K562 (cell line): ENCODE measurements at regions not wholly inside any gene's neighbourhood (a gene's known extent, or its start where the extent isn't known, plus 50 kb on each side); places are given as distances from the start of the nearest gene placed in this dataset.

Experiments used
- ATAC-seq: fragments of 200-7000 bp; cut with Tn5 transposase; 3 replicates; pipeline ENCODE4 v1.9.1; 2020; ENCODE audit warnings: moderate library complexity
- BruUV-seq: library from RNA; stranded (reverse); fragments of 400-500 nt; replicated peaks from 2 replicates; lab custom pipeline; 2021; lab: Mats Ljungman, UMichigan
- CTCF ChIA-PET: fragments of 300-600 bp; formaldehyde crosslinking; extraction: SDS; loops from one replicate; lab custom pipeline; 2021; ENCODE audit warnings: low intra/inter-chr PET ratio; lab: Yijun Ruan, JAX
- POLR2A ChIA-PET: fragments of 300-600, 350-650 bp; sonication (Branson Sonifier 250); formaldehyde crosslinking; extraction: SDS; loops from one replicate; lab custom pipeline; 2021; ENCODE audit warnings: antibody characterized with exemption, inconsistent platforms; lab: Yijun Ruan, JAX
- DNase-seq, 4 experiments: peaks; one replicate each; pipeline versions ENCODE4 v3.0.0 to v3.0.0-alpha.2; 2011 to 2018; ENCODE audit warnings: low spot score in 3 of 4, mixed read lengths in 3 of 4; ENCODE audit errors: extremely low read depth in 1 of 4
- FAIRE-seq: peaks from 2 replicates; lab custom pipeline; 2011; peaks lifted over from hg19 to GRCh38; lab: Jason Lieb, UNC
- H2AFZ ChIP-seq: 2 replicates; pipeline ENCODE4 v1.6.0; 2011; ENCODE audit warnings: low read depth, low read length, control low read depth, inconsistent platforms
- H3K27ac ChIP-seq: fragments of 200-600 bp; 3 replicates; pipeline ENCODE4 v1.8.0; 2011; ENCODE audit warnings: low read depth, mild to moderate bottlenecking, control low read depth, inconsistent platforms, low read length, moderate library complexity, mixed read lengths; ENCODE audit errors: extremely low read depth
- H3K27me3 ChIP-seq, 2 experiments: fragments of 300-600 bp in 1 of 2; 2 replicates in 1 of 2; 3 replicates in 1 of 2; pipeline versions ENCODE4 v1.6.0 to v1.8.0; 2011; ENCODE audit warnings: inconsistent platforms in 2 of 2, low read length in 2 of 2, mild to moderate bottlenecking in 1 of 2, mixed read lengths in 1 of 2, moderate library complexity in 1 of 2; ENCODE audit not compliant: control insufficient read depth in 2 of 2, insufficient read depth in 2 of 2
- H3K36me3 ChIP-seq: fragments of 300-600 bp; 3 replicates; pipeline ENCODE4 v1.8.0; 2011; ENCODE audit warnings: mild to moderate bottlenecking, low read length, inconsistent platforms; ENCODE audit not compliant: control insufficient read depth, insufficient read depth
- H3K4me1 ChIP-seq, 2 experiments: fragments of 200-600 bp in 1 of 2; replicated peaks in 1 of 2; 2 replicates in 1 of 2; 3 replicates in 1 of 2; pipeline versions ENCODE4 v1.5.1 to v1.8.0; 2011; ENCODE audit warnings: inconsistent platforms in 2 of 2, low read length in 2 of 2, mild to moderate bottlenecking in 1 of 2, mixed read lengths in 1 of 2, moderate library complexity in 1 of 2; ENCODE audit not compliant: control insufficient read depth in 2 of 2, insufficient read depth in 2 of 2
- H3K4me2 ChIP-seq: 2 replicates; pipeline ENCODE4 v1.6.1; 2011; ENCODE audit warnings: low read length, control low read depth, inconsistent platforms, mixed read lengths; ENCODE audit not compliant: insufficient read depth
- H3K4me3 ChIP-seq: fragments of 200-600 bp; sonication (generic), shearing (Covaris generic); 2 replicates; pipeline ENCODE4 v1.5.1; 2016; ENCODE audit warnings: control low read depth, inconsistent platforms
- H3K79me2 ChIP-seq: fragments of 200-600 bp; 3 replicates; pipeline ENCODE4 v1.8.0; 2011; ENCODE audit warnings: low read length, inconsistent platforms; ENCODE audit not compliant: control insufficient read depth, insufficient read depth
- H3K9ac ChIP-seq, 2 experiments: 2 replicates each; pipeline versions ENCODE4 v1.6.0 to v1.6.1; 2011; ENCODE audit warnings: low read depth in 2 of 2, low read length in 2 of 2, control low read depth in 1 of 2, inconsistent platforms in 1 of 2, mild to moderate bottlenecking in 1 of 2, mixed read lengths in 1 of 2; ENCODE audit not compliant: insufficient read depth in 1 of 2
- H3K9me1 ChIP-seq: one replicate; pipeline ENCODE4 v1.6.0; 2011; ENCODE audit warnings: inconsistent platforms, mild to moderate bottlenecking, low read length, moderate library complexity; ENCODE audit not compliant: control insufficient read depth, insufficient read depth
- H3K9me3 ChIP-seq: replicated peaks from 2 replicates; pipeline ENCODE4 v1.5.1; 2011; ENCODE audit warnings: low read depth, low read length, inconsistent platforms; ENCODE audit not compliant: control insufficient read depth, insufficient read depth
- H4K20me1 ChIP-seq: replicated peaks from 2 replicates; pipeline ENCODE4 v1.6.1; 2011; ENCODE audit warnings: low read length, inconsistent platforms, mixed read lengths; ENCODE audit not compliant: control insufficient read depth, insufficient read depth
- CREB1 ChIP-seq, 2 experiments: sonication (generic) in 1 of 2; formaldehyde crosslinking in 1 of 2; IDR thresholded peaks; 2 replicates each; pipeline versions ENCODE4 v1.6.1 to v1.8.0; 2012 to 2022; ENCODE audit warnings: inconsistent platforms in 1 of 2, mild to moderate bottlenecking in 1 of 2, missing genetic modification reagents in 1 of 2, moderate library complexity in 1 of 2
- ESRRA ChIP-seq: fragments of 450-650 bp; IDR thresholded peaks from 2 replicates; pipeline ENCODE4 v1.6.1; 2014; ENCODE audit warnings: low read depth, mild to moderate bottlenecking, moderate library complexity, borderline replicate concordance
- FOSL1 ChIP-seq: fragments of 200-800 bp; sonication (Bioruptor generic); conservative IDR thresholded peaks from 2 replicates; pipeline ENCODE4 v1.6.1; 2016; ENCODE audit warnings: missing genetic modification characterization, missing compliant biosample characterization
- HMGN3 ChIP-seq: IDR thresholded peaks from 2 replicates; pipeline ENCODE4 v1.6.1; 2011; ENCODE audit warnings: borderline replicate concordance, low read depth, mild to moderate bottlenecking, mixed read lengths, low read length; ENCODE audit not compliant: insufficient read length; ENCODE audit errors: extremely low read depth
- HOXB6 ChIP-seq: fragments of 250-450 bp; sonication (Bioruptor Pico); IDR thresholded peaks from 2 replicates; pipeline ENCODE4 v1.5.1; 2022; ENCODE audit warnings: mild to moderate bottlenecking, borderline replicate concordance
- KDM4B ChIP-seq, 2 experiments: fragments of 450-650 bp in 1 of 2; sonication (generic) in 1 of 2; IDR thresholded peaks; 2 replicates each; pipeline ENCODE4 v1.6.1; 2016 to 2017; ENCODE audit warnings: borderline replicate concordance in 2 of 2, antibody characterized with exemption in 1 of 2, low read depth in 1 of 2, mild to moderate bottlenecking in 1 of 2
- MEIS2 ChIP-seq: fragments of 450-650 bp; IDR thresholded peaks from 2 replicates; pipeline ENCODE4 v1.6.1; 2014; ENCODE audit warnings: mild to moderate bottlenecking; ENCODE audit not compliant: partially characterized antibody
- SMARCA5 ChIP-seq: fragments of 450-650 bp; IDR thresholded peaks from 2 replicates; pipeline ENCODE4 v1.6.1; 2016
- SRSF1 ChIP-seq: fragments of 200-400 bp; formaldehyde crosslinking; IDR thresholded peaks from 2 replicates; pipeline ENCODE4 v1.6.1; 2017; ENCODE audit warnings: mild to moderate bottlenecking, low read depth, low read length, moderate library complexity
- STAG1 ChIP-seq: sonication (generic); formaldehyde crosslinking; IDR thresholded peaks from 2 replicates; pipeline ENCODE4 v1.5.0; 2020; ENCODE audit warnings: missing genetic modification reagents, borderline replicate concordance
- TEAD1 ChIP-seq, 2 experiments: fragments of 450-650 bp in 1 of 2; sonication (generic) in 1 of 2; formaldehyde crosslinking; IDR thresholded peaks; 2 replicates each; pipeline versions ENCODE4 v1.4.0 to v1.8.0; 2020 to 2022; ENCODE audit warnings: mild to moderate bottlenecking in 2 of 2, missing genetic modification reagents in 1 of 2
- ZNF253 ChIP-seq: fragments of 250-450 bp; sonication (Bioruptor Pico); conservative IDR thresholded peaks from 2 replicates; pipeline ENCODE4 v1.6.1; 2021; ENCODE audit warnings: mild to moderate bottlenecking
- ZNF76 ChIP-seq: fragments of 250-450 bp; sonication (Bioruptor Pico); IDR thresholded peaks from 2 replicates; pipeline ENCODE4 v1.4.0; 2020; ENCODE audit warnings: mild to moderate bottlenecking, moderate library complexity, borderline replicate concordance
- ZSCAN29 ChIP-seq: fragments of 450-650 bp; IDR thresholded peaks from 2 replicates; pipeline ENCODE4 v1.6.1; 2017
- WGBS: fragments of 100-300 bp; shearing (Covaris generic); methylation state at CpG from one replicate; pipeline ENCODE4 v1.1.6; 2016; ENCODE audit warnings: low coverage, mixed read lengths; ENCODE audit not compliant: insufficient coverage; ENCODE audit errors: missing lambda C conversion rate; 5-methylcytosine and 5-hydroxymethylcytosine counted together
- in situ Hi-C: fragments of 300-500 bp; cut with MboI; formaldehyde crosslinking; loops from 4 replicates; pipeline ENCODE4 v1.15.0; 2018; ENCODE audit warnings: inconsistent platforms, mixed read lengths
- intact Hi-C: fragments of 100-400 bp; cut with micrococcal nuclease; formaldehyde crosslinking; loops from 2 replicates; pipeline ENCODE4 v1.14.2; 2022

- no peak overlapping the region for H3K9ac ChIP-seq
- H3K4me2 ChIP-seq = no peak overlapping the region
- in situ Hi-C loops (no loop called here), intact Hi-C loops (no loop called here)
- no peak for ATAC-seq
- no peak for FAIRE-seq
- DNase-seq = no peak
- H2AFZ ChIP-seq = no peak overlapping the region
- WGBS = 0% methylated on average over 4 of the region's 5 CpGs
- H4K20me1 ChIP-seq = no peaks in the 10 kb centered on the region
- H3K9me3 ChIP-seq = no peaks in the 10 kb centered on the region
- no peaks in the 10 kb centered on the region for H3K79me2 ChIP-seq
- CTCF ChIA-PET = no interaction called here
- H3K27ac ChIP-seq = no peak overlapping the region
- H3K27me3 ChIP-seq = no peaks in the 10 kb centered on the region
- H3K4me3 ChIP-seq = no peak overlapping the region
- no peaks in the 10 kb centered on the region for H3K4me1 ChIP-seq
- H3K9me1 ChIP-seq = no peaks in the 10 kb centered on the region
- POLR2A ChIA-PET = no interaction called here
- TF ChIP-seq MEIS2 = no peak
- TF ChIP-seq HMGN3 = no peak
- TF ChIP-seq STAG1 (CRISPR knock-in tag) = no peak
- TF ChIP-seq SMARCA5 = no peak
- no peak for TF ChIP-seq ZNF253 (CRISPR knock-in tag)
- TF ChIP-seq KDM4B (IDR thresholded peaks at IDR 0.05; ENCODE audit: borderline replicate concordance in 2 of 2, low read depth in 1 of 2) = no peak
- no peak for TF ChIP-seq ESRRA
- no peak for TF ChIP-seq HOXB6 (CRISPR knock-in tag)
- no peak for TF ChIP-seq FOSL1 (tag)
- TF ChIP-seq SRSF1 = no peak
- TF ChIP-seq CREB1 (IDR thresholded peaks at IDR 0.05) = no peak
- TF ChIP-seq CREB1 (CRISPR knock-in tag; IDR thresholded peaks at IDR 0.05) = no peak
- TF ChIP-seq ZSCAN29 = no peak
- no peak for TF ChIP-seq TEAD1 (CRISPR knock-in tag; IDR thresholded peaks at IDR 0.05)
- TF ChIP-seq ZNF76 (CRISPR knock-in tag) = no peak
- TF ChIP-seq, all 486 proteins: peak for 0
- BruUV-seq = no TSS peak
- H3K36me3 ChIP-seq = no peaks in the 10 kb centered on the region
Measured at GRCh38 chr14:86943391-86944365, 1049.3 kb downstream of the GALC start.
